K562 (cell line): ENCODE measurements at regions not wholly inside any gene's neighbourhood (a gene's known extent, or its start where the extent isn't known, plus 50 kb on each side); places are given as distances from the start of the nearest gene placed in this dataset.
A peak's percentile ranks its signal among the peaks of the same experiment; 100 is the strongest.

ENCODE experiments used
- ADNP ChIP-seq: fragments of 200-800 bp; sonication (Bioruptor generic); IDR thresholded peaks from 2 replicates; pipeline ENCODE4 v1.6.1; 2016; ENCODE audit warnings: missing genetic modification characterization, missing compliant biosample characterization
- CC2D1A ChIP-seq: fragments of 450-650 bp; IDR thresholded peaks from 2 replicates; pipeline ENCODE4 v1.6.1; 2017; ENCODE audit warnings: mild to moderate bottlenecking
- CREB3L1 ChIP-seq: fragments of 450-650 bp; IDR thresholded peaks from 2 replicates; pipeline ENCODE4 v1.6.1; 2014; ENCODE audit warnings: low read depth, mild to moderate bottlenecking, moderate library complexity, borderline replicate concordance
- FOXA3 ChIP-seq, 2 experiments: fragments of 450-650 bp in 1 of 2; sonication (generic) in 1 of 2; formaldehyde crosslinking; IDR thresholded peaks in 1 of 2; conservative IDR thresholded peaks in 1 of 2; 2 replicates each; pipeline versions ENCODE4 v1.4.0 to v1.8.0; 2020 to 2022; ENCODE audit warnings: mild to moderate bottlenecking in 2 of 2, missing genetic modification reagents in 1 of 2
- FOXO4 ChIP-seq: fragments of 450-650 bp; formaldehyde crosslinking; IDR thresholded peaks from 2 replicates; pipeline ENCODE4 v1.4.0; 2020; ENCODE audit warnings: mild to moderate bottlenecking, moderate library complexity
- HDAC2 ChIP-seq: fragments of 450-650 bp; IDR thresholded peaks from 2 replicates; pipeline ENCODE4 v1.6.1; 2016; ENCODE audit warnings: mild to moderate bottlenecking
- IRF9 ChIP-seq: fragments of 450-650 bp; IDR thresholded peaks from 2 replicates; pipeline ENCODE4 v1.6.1; 2016; ENCODE audit warnings: missing biosample characterization, missing genetic modification characterization
- JUND ChIP-seq, 2 experiments: IDR thresholded peaks; 2 replicates in 1 of 2; 3 replicates in 1 of 2; pipeline ENCODE4 v1.6.1; 2011; ENCODE audit warnings: borderline replicate concordance in 2 of 2, low read depth in 2 of 2, low read length in 2 of 2, improper control_type of control experiment in 1 of 2, missing biosample characterization in 1 of 2, missing genetic modification characterization in 1 of 2, missing genetic modification reagents in 1 of 2
- KAT2B ChIP-seq: IDR thresholded peaks from one replicate; pipeline ENCODE4 v1.6.1; 2012; ENCODE audit warnings: low read depth, mild to moderate bottlenecking, control low read depth, inconsistent platforms, low read length, moderate library complexity
- KLF10 ChIP-seq: fragments of 250-450 bp; sonication (Bioruptor Pico); IDR thresholded peaks from 2 replicates; pipeline ENCODE4 v1.6.1; 2021; ENCODE audit warnings: matching md5 sums
- MCM2 ChIP-seq: fragments of 450-650 bp; IDR thresholded peaks from 2 replicates; pipeline ENCODE4 v1.6.1; 2017; ENCODE audit warnings: low read depth, mild to moderate bottlenecking
- MEF2D ChIP-seq: conservative IDR thresholded peaks from 2 replicates; pipeline ENCODE4 v1.6.1; 2016; ENCODE audit warnings: low read depth, missing genetic modification characterization, missing compliant biosample characterization
- MITF ChIP-seq: IDR thresholded peaks from 2 replicates; pipeline ENCODE4 v1.6.1; 2014; ENCODE audit warnings: antibody characterized with exemption
- SMC3 ChIP-seq: conservative IDR thresholded peaks from 2 replicates; pipeline ENCODE4 v1.6.1; 2011; ENCODE audit warnings: low read depth, low read length, improper control_type of control experiment; ENCODE audit not compliant: insufficient read depth
- SP2 ChIP-seq: IDR thresholded peaks from 2 replicates; pipeline ENCODE4 v1.6.1; 2011; ENCODE audit warnings: mild to moderate bottlenecking, low read depth, low read length, moderate library complexity; ENCODE audit not compliant: poor library complexity, severe bottlenecking; ENCODE audit errors: extremely low read depth
- SRF ChIP-seq, 2 experiments: fragments of 250-450, 450-650 bp in 1 of 2; sonication (Bioruptor Pico) in 1 of 2; sonication (generic) in 1 of 2; formaldehyde crosslinking; IDR thresholded peaks; 2 replicates each; pipeline versions ENCODE4 v1.5.0 to v1.5.1; 2020 to 2022; ENCODE audit warnings: mild to moderate bottlenecking in 1 of 2, missing genetic modification reagents in 1 of 2
- ZNF224 ChIP-seq: sonication (generic); formaldehyde crosslinking; IDR thresholded peaks from 2 replicates; pipeline ENCODE4 v1.8.0; 2022; ENCODE audit warnings: mild to moderate bottlenecking, missing genetic modification reagents
- ZNF24 ChIP-seq: fragments of 450-650 bp; IDR thresholded peaks from 2 replicates; pipeline ENCODE4 v1.6.1; 2016
- ZNF277 ChIP-seq: fragments of 250-450 bp; sonication (Bioruptor Pico); IDR thresholded peaks from 2 replicates; pipeline ENCODE4 v1.8.0; 2022; ENCODE audit warnings: inconsistent platforms, mild to moderate bottlenecking, moderate library complexity, borderline replicate concordance
- ZNF57 ChIP-seq: fragments of 450-650 bp; formaldehyde crosslinking; IDR thresholded peaks from 2 replicates; pipeline ENCODE4 v1.4.0; 2020; ENCODE audit warnings: mild to moderate bottlenecking, moderate library complexity
- ZNF785 ChIP-seq: fragments of 250-450 bp; sonication (Bioruptor Pico); IDR thresholded peaks from 2 replicates; pipeline ENCODE4 v1.4.0; 2020; ENCODE audit warnings: mild to moderate bottlenecking

GRCh38 chr11:46222490-46223251 is 54.8 kb upstream of the CREB3L1 start (continued):
- no peak for TF ChIP-seq JUND (IDR thresholded peaks at IDR 0.05; ENCODE audit: borderline replicate concordance, low read depth, low read length)
- no peak for TF ChIP-seq JUND (tag; IDR thresholded peaks at IDR 0.05; ENCODE audit: borderline replicate concordance, low read depth, low read length)
- TF ChIP-seq HDAC2, result peak; percentile 94
- TF ChIP-seq MITF, result no peak
- TF ChIP-seq ZNF277 (CRISPR knock-in tag), result no peak
- no peak for TF ChIP-seq SMC3
- TF ChIP-seq ZNF57 (CRISPR knock-in tag), result no peak
- TF ChIP-seq KLF10 (CRISPR knock-in tag), result no peak
- no peak for TF ChIP-seq ZNF785 (CRISPR knock-in tag)
- 0 out of 2 replicates have a peak, but pooled peaks have one; percentile 19 for TF ChIP-seq CC2D1A
- no peak for TF ChIP-seq SP2
- TF ChIP-seq ZNF224, result no peak
- TF ChIP-seq SRF (CRISPR knock-in tag; IDR thresholded peaks at IDR 0.05), result 0 out of 4 replicates have a peak, but pooled peaks of 1 of the 2 experiments have one; percentile 8
- peak; percentile 95 for TF ChIP-seq ADNP (tag)
- peak; percentile 82 for TF ChIP-seq ZNF24
- no peak for TF ChIP-seq MCM2
- no peak for TF ChIP-seq MEF2D (tag)
- no peak for TF ChIP-seq FOXO4 (CRISPR knock-in tag)
- no peak for TF ChIP-seq CREB3L1
- no peak for TF ChIP-seq KAT2B
- no peak for TF ChIP-seq IRF9 (tag)
- no peak for TF ChIP-seq FOXA3 (CRISPR knock-in tag; conservative IDR thresholded peaks at IDR 0.05 in 1 of 2, IDR thresholded peaks at IDR 0.05 in 1 of 2)
